Common myeloid progenitor, CD34-positive (primary cell): ENCODE measurements at regions not wholly inside any gene's neighbourhood (a gene's known extent, or its start where the extent isn't known, plus 50 kb on each side); places are given as distances from the start of the nearest gene placed in this dataset.

Experiments used
- CTCF ChIA-PET: fragments of 350-600 bp; sonication (Branson Sonifier 250); formaldehyde crosslinking; loops from one replicate; lab custom pipeline; 2021; ENCODE audit warnings: antibody characterized with exemption; lab: Charles Lee
- POLR2A ChIA-PET: fragments of 350-600 bp; sonication (Branson Sonifier 250); formaldehyde crosslinking; loops from one replicate; lab custom pipeline; 2021; ENCODE audit warnings: antibody characterized with exemption; lab: Charles Lee
- DNase-seq, 3 donors: peaks; one replicate each; pipeline versions ENCODE4 v3.0.0 to v3.0.0-alpha.2; 2013
- H3K27ac ChIP-seq, 2 experiments: 1 replicate in 1 of 2; 2 replicates in 1 of 2; pipeline ENCODE4 v1.7.0; 2013; ENCODE audit warnings: inconsistent platforms in 2 of 2, low read length in 2 of 2, mild to moderate bottlenecking in 2 of 2, low read depth in 1 of 2, moderate library complexity in 1 of 2; ENCODE audit not compliant: severe bottlenecking in 2 of 2, insufficient read depth in 1 of 2, poor library complexity in 1 of 2
- H3K27me3 ChIP-seq, 5 experiments: replicated peaks in 2 of 5; 1 replicate in 3 of 5; 2 replicates in 2 of 5; pipeline versions ENCODE4 v1.6.1 to v1.7.0; 2013; ENCODE audit warnings: low read length in 4 of 5, mild to moderate bottlenecking in 2 of 5, moderate library complexity in 2 of 5, inconsistent platforms in 1 of 5; ENCODE audit not compliant: insufficient read depth in 5 of 5, control insufficient read depth in 4 of 5
- H3K36me3 ChIP-seq, 4 experiments: 1 replicate in 2 of 4; 2 replicates in 2 of 4; pipeline versions ENCODE4 v1.6.1 to v1.7.0; 2013; ENCODE audit warnings: low read length in 3 of 4, control low read depth in 1 of 4, mild to moderate bottlenecking in 1 of 4; ENCODE audit not compliant: control insufficient read depth in 4 of 4, insufficient read depth in 4 of 4
- H3K4me1 ChIP-seq, 4 experiments: 1 replicate in 3 of 4; 2 replicates in 1 of 4; pipeline versions ENCODE4 v1.6.1 to v1.7.1; 2013; ENCODE audit warnings: low read length in 3 of 4, mild to moderate bottlenecking in 3 of 4, control low read depth in 1 of 4, inconsistent platforms in 1 of 4, moderate library complexity in 1 of 4; ENCODE audit not compliant: control insufficient read depth in 4 of 4, insufficient read depth in 4 of 4; ENCODE audit errors: control extremely low read depth in 1 of 4
- H3K4me3 ChIP-seq, 7 experiments: 1 replicate in 4 of 7; 2 replicates in 3 of 7; pipeline versions ENCODE4 v1.5.1 to v1.7.0; 2013; ENCODE audit warnings: mild to moderate bottlenecking in 7 of 7, low read length in 6 of 7, moderate library complexity in 6 of 7, inconsistent platforms in 2 of 7, low read depth in 2 of 7, control low read depth in 1 of 7; ENCODE audit not compliant: insufficient read depth in 4 of 7, control insufficient read depth in 1 of 7; ENCODE audit errors: extremely low read depth in 1 of 7
- H3K9me3 ChIP-seq, 5 experiments: 1 replicate in 4 of 5; 2 replicates in 1 of 5; pipeline versions ENCODE4 v1.6.1 to v1.7.1; 2013; ENCODE audit warnings: low read length in 4 of 5, mild to moderate bottlenecking in 2 of 5, inconsistent platforms in 1 of 5, low read depth in 1 of 5, moderate library complexity in 1 of 5; ENCODE audit not compliant: control insufficient read depth in 4 of 5, insufficient read depth in 2 of 5; ENCODE audit errors: control extremely low read depth in 1 of 5
- WGBS: methylation state at CpG from one replicate; pipeline ENCODE4 v1.1.5; 2013; ENCODE audit not compliant: insufficient coverage; 5-methylcytosine and 5-hydroxymethylcytosine counted together

DNA sequence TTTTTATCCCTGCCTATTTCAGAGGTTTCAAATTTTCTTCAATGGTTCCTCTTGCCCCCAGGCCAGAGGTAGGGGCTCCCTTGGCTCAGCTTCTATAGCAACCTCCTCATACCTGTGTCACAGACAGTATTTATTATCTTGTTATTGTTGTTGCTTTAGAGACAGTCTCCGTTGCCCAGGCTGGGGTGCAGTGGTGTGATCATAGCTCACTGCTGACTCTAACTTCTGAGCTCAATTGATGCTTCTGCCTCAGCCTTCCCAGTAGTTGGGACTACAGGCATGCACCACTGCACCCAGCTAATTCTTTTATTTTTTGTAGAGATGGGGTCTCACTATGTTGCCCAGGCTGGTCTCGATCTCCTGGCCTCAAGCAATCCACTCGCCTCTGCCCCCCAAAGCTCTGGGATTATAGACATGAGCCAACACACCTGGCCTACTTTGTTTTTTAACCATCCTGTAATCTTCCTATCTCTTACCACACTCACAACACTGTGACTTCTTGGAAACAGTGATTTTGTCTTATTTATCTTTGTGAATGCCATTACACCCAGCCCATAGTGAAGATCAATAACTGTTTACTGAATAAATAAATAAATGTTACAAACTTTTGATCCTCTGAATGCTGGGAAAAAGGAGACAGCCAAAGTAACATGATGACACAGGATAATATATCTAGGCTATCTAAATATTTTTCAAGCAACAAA, 95.9 kb downstream of the PHLDA1 start:
- WGBS, result 95% methylated on average over 3 of the region's 3 CpGs
- ChIA-PET CTCF (no interaction called here), POLR2A (no interaction called here)
- DNase-seq, result no peak
- peaks cover 4 to 73% (median 29%) of the 10 kb centered on the region in 5 experiments for H3K27me3 ChIP-seq
- H3K36me3 ChIP-seq, result no peaks in the 10 kb centered on the region
- peaks cover 0 to 3% (median 0%) of the 10 kb centered on the region in 5 experiments for H3K9me3 ChIP-seq
- H3K4me3 ChIP-seq, result no peak overlapping the region
- peaks cover 0 to 9% (median 5%) of the 10 kb centered on the region in 4 experiments for H3K4me1 ChIP-seq
- H3K27ac ChIP-seq, result no peak overlapping the region

DNA sequence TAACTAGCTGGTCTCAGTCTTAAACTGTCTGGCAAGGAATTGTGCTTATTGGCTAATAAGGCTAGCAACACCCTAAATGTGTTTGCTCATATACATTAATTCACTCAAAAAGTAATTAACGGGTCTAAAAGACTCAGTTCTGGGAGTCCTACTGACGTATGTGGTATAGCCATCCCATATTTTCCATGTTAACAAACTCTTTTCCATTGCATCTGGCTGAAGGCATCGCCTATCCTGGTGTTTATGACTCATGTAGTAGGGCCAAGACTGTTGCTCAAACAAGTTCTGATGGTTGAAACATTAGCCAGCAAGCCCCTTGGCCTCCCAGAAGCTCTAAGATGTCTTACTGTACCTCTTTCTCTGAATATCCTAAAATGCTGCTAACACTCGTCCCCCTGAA, 98.5 kb downstream of the PHLDA1 start:
- WGBS, result 100% methylated on average over 2 of the region's 4 CpGs
- DNase-seq, result no peak
- H3K9me3 ChIP-seq, result no peaks in the 10 kb centered on the region
- POLR2A ChIA-PET, result no interaction called here
- H3K27ac ChIP-seq, result no peak overlapping the region
- peaks cover 0 to 9% (median 5%) of the 10 kb centered on the region in 4 experiments for H3K4me1 ChIP-seq
- H3K36me3 ChIP-seq, result no peaks in the 10 kb centered on the region
- no peak overlapping the region for H3K4me3 ChIP-seq
- CTCF ChIA-PET, result no interaction called here
- peaks cover 4 to 79% (median 32%) of the 10 kb centered on the region in 5 experiments for H3K27me3 ChIP-seq

- no peaks in the 10 kb centered on the region for H3K9me3 ChIP-seq
- peaks cover 4 to 70% (median 29%) of the 10 kb centered on the region in 5 experiments for H3K27me3 ChIP-seq
- 100% methylated on average over 1 of the region's 1 CpG for WGBS
- no peaks in the 10 kb centered on the region for H3K36me3 ChIP-seq
- ChIA-PET POLR2A (no interaction called here), CTCF (no interaction called here)
- H3K4me3 ChIP-seq, result no peak overlapping the region
- H3K27ac ChIP-seq, result no peak overlapping the region
- H3K4me1 ChIP-seq, result peaks cover 0 to 9% (median 5%) of the 10 kb centered on the region in 4 experiments
- no peak for DNase-seq
These were observed 99.3 kb downstream of the PHLDA1 start for GRCh38 chr12:75932241-75932640.

- Histone ChIP-seq H3K27ac (no peak overlapping the region), H3K4me1 (no peaks in the 10 kb centered on the region), H3K4me3 (no peak overlapping the region), H3K27me3 (peaks cover 0 to 20% (median 0%) of the 10 kb centered on the region in 5 experiments), H3K36me3 (no peaks in the 10 kb centered on the region), H3K9me3 (peaks cover 2 to 20% (median 18%) of the 10 kb centered on the region in 5 experiments)
- WGBS, result 71% methylated on average over 1 of the region's 3 CpGs
- POLR2A ChIA-PET, result no interaction called here
- DNase-seq, result no peak
- CTCF ChIA-PET, result no interaction called here
These were observed 107.5 kb downstream of the PHLDA1 start for GRCh38 chr12:75923964-75924666.

GRCh38 chr12:75922944-75923642, 108.5 kb downstream of the PHLDA1 start:
- H3K4me1 ChIP-seq, result no peaks in the 10 kb centered on the region
- no peak for DNase-seq
- CTCF ChIA-PET, result interaction anchor here (0.9 to 1.0 kb wide), 2 partner anchors 11 to 23 kb away, joined by 3 read pairs; no protein-coding TSS in a partner anchor

GRCh38 chr12:75921622-75922289, 109.8 kb downstream of the PHLDA1 start:
- POLR2A ChIA-PET, result interaction anchor here (0.7 kb wide), 1 partner anchor 12 kb away, joined by 4 read pairs; no protein-coding TSS in a partner anchor
- no peak overlapping the region for H3K27ac ChIP-seq
- H3K36me3 ChIP-seq, result no peaks in the 10 kb centered on the region
- H3K4me3 ChIP-seq, result no peak overlapping the region
- H3K9me3 ChIP-seq, result peaks cover 2 to 20% (median 17%) of the 10 kb centered on the region in 5 experiments
- peaks cover 0 to 12% (median 0%) of the 10 kb centered on the region in 5 experiments for H3K27me3 ChIP-seq
- no peak for DNase-seq
- WGBS, result 96% methylated on average over 7 of the region's 9 CpGs
- CTCF ChIA-PET, result no interaction called here
- no peaks in the 10 kb centered on the region for H3K4me1 ChIP-seq

More at GRCh38 chr12:75922944-75923642, 108.5 kb downstream of the PHLDA1 start:
- POLR2A ChIA-PET, result no interaction called here
- Histone ChIP-seq H3K4me3 (no peak overlapping the region), H3K36me3 (no peaks in the 10 kb centered on the region), H3K27ac (no peak overlapping the region), H3K9me3 (peaks cover 2 to 20% (median 18%) of the 10 kb centered on the region in 5 experiments), H3K27me3 (peaks cover 0 to 12% (median 0%) of the 10 kb centered on the region in 5 experiments)
- 100% methylated on average over 2 of the region's 3 CpGs for WGBS
